ENCODE measurements at regions not wholly inside any gene's neighbourhood (a gene's known extent, or its start where the extent isn't known, plus 50 kb on each side); places are given as distances from the start of the nearest gene placed in this dataset.

DNA sequence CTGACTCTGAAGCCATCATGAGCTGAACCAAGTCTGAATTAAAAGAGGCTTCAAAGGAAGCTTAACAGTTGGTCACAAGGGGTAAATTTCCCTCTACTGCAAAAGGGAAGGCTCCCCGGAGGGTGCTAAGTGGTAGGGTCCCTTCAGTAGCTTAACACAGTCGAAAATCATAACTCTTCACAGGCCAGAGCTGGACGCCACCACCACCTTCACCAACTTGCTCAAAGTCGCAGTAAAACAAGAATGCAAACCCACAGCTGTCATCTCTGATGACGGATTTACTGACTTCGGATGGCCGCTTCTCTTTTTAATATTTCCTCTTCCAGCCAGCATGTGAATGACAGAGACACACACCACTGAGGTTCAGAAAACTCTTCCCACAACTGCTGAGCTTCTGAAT is 144.7 kb upstream of the FBXL4 start:
- Histone ChIP-seq H3K4me1 (no peaks in the 10 kb centered on the region), H3K9me3 (no peaks in the 10 kb centered on the region), H3K27me3 (replicated peaks; ENCODE audit: control insufficient read depth, insufficient read depth, low read length) (no peaks in the 10 kb centered on the region), H3K36me3 (ENCODE audit: control insufficient read depth, insufficient read depth, low read length) (no peaks in the 10 kb centered on the region), H3K4me3 (ENCODE audit: low read depth, low read length) (no peak overlapping the region)
- ChIA-PET CTCF (no interaction called here), POLR2A (no interaction called here)
- TF ChIP-seq, protein P1, sequence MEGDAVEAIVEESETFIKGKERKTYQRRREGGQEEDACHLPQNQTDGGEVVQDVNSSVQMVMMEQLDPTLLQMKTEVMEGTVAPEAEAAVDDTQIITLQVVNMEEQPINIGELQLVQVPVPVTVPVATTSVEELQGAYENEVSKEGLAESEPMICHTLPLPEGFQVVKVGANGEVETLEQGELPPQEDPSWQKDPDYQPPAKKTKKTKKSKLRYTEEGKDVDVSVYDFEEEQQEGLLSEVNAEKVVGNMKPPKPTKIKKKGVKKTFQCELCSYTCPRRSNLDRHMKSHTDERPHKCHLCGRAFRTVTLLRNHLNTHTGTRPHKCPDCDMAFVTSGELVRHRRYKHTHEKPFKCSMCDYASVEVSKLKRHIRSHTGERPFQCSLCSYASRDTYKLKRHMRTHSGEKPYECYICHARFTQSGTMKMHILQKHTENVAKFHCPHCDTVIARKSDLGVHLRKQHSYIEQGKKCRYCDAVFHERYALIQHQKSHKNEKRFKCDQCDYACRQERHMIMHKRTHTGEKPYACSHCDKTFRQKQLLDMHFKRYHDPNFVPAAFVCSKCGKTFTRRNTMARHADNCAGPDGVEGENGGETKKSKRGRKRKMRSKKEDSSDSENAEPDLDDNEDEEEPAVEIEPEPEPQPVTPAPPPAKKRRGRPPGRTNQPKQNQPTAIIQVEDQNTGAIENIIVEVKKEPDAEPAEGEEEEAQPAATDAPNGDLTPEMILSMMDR (IDR thresholded peaks at IDR 0.05; ENCODE audit: insufficient read depth in 1 of 2, low read depth in 1 of 2, low read length in 1 of 2, severe bottlenecking in 1 of 2, unreplicated experiment in 1 of 2) = no peak
- intact Hi-C loops (cut with micrococcal nuclease; ENCODE audit: unreplicated experiment) = no loop called here
- Mint-ChIP-seq H3K27ac (ENCODE audit: unreplicated experiment) (no peak overlapping the region), H3K9me3 (ENCODE audit: unreplicated experiment) (no peaks in the 10 kb centered on the region), H3K27me3 (ENCODE audit: insufficient read depth, unreplicated experiment) (peaks cover 25% of the 10 kb centered on the region), H3K36me3 (ENCODE audit: insufficient read depth, unreplicated experiment) (no peaks in the 10 kb centered on the region), H3K4me3 (ENCODE audit: unreplicated experiment) (no peak overlapping the region), H3K4me1 (ENCODE audit: low read depth, unreplicated experiment) (no peaks in the 10 kb centered on the region)
- no TSS peak for BruUV-seq (replicated peaks)
- DNase-seq = no peak

GRCh38 chr6:99091985-99092384 is 144.2 kb upstream of the FBXL4 start:
- no peak for DNase-seq
- CTCF ChIA-PET = no interaction called here
- Histone ChIP-seq H3K4me1 (no peaks in the 10 kb centered on the region), H3K27me3 (replicated peaks; ENCODE audit: control insufficient read depth, insufficient read depth, low read length) (no peaks in the 10 kb centered on the region), H3K36me3 (ENCODE audit: control insufficient read depth, insufficient read depth, low read length) (no peaks in the 10 kb centered on the region), H3K9me3 (no peaks in the 10 kb centered on the region), H3K4me3 (ENCODE audit: low read depth, low read length) (no peak overlapping the region)
- TF ChIP-seq, protein P1 (IDR thresholded peaks at IDR 0.05; ENCODE audit: insufficient read depth in 1 of 2, low read depth in 1 of 2, low read length in 1 of 2, severe bottlenecking in 1 of 2, unreplicated experiment in 1 of 2) = no peak
- POLR2A ChIA-PET = no interaction called here
- no peak overlapping the region for H3K4me3 Mint-ChIP-seq (ENCODE audit: unreplicated experiment)
- no peaks in the 10 kb centered on the region for H3K9me3 Mint-ChIP-seq (ENCODE audit: unreplicated experiment)
- intact Hi-C loops (cut with micrococcal nuclease; ENCODE audit: unreplicated experiment) = no loop called here
- peaks cover 25% of the 10 kb centered on the region for H3K27me3 Mint-ChIP-seq (ENCODE audit: insufficient read depth, unreplicated experiment)
- H3K36me3 Mint-ChIP-seq (ENCODE audit: insufficient read depth, unreplicated experiment) = no peaks in the 10 kb centered on the region
- no TSS peak for BruUV-seq (replicated peaks)
- no peaks in the 10 kb centered on the region for H3K4me1 Mint-ChIP-seq (ENCODE audit: low read depth, unreplicated experiment)
- no peak overlapping the region for H3K27ac Mint-ChIP-seq (ENCODE audit: unreplicated experiment)

DNA sequence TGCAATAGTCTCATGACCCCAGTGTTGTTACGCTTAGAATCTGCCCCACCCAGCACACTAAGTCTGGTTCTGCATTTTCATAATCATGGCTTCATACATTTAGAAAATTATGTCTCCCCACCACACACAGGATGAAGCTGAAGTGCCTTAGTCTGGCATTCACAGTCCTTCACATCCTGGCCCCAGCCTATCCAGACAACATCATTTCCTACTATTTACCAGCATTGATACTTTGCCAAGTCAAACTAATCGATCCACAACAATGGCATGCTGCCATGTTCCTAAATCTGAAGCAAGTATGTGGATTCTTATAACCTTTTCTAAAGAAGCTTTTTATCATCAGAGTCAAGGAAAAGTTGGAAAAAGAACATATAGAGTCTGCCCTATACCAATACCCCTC is 132.4 kb upstream of the FBXL4 start:
- CTCF ChIA-PET = no interaction called here
- no peaks in the 10 kb centered on the region for H3K9me3 Mint-ChIP-seq (ENCODE audit: unreplicated experiment)
- TF ChIP-seq, protein P1 (IDR thresholded peaks at IDR 0.05; ENCODE audit: insufficient read depth in 1 of 2, low read depth in 1 of 2, low read length in 1 of 2, severe bottlenecking in 1 of 2, unreplicated experiment in 1 of 2) = no peak
- POLR2A ChIA-PET = no interaction called here
- Histone ChIP-seq H3K9me3 (no peaks in the 10 kb centered on the region), H3K36me3 (ENCODE audit: control insufficient read depth, insufficient read depth, low read length) (no peaks in the 10 kb centered on the region), H3K4me1 (no peaks in the 10 kb centered on the region), H3K27me3 (replicated peaks; ENCODE audit: control insufficient read depth, insufficient read depth, low read length) (no peaks in the 10 kb centered on the region), H3K4me3 (ENCODE audit: low read depth, low read length) (no peak overlapping the region)
- H3K27me3 Mint-ChIP-seq (ENCODE audit: insufficient read depth, unreplicated experiment) = peaks cover 14% of the 10 kb centered on the region
- DNase-seq = no peak
- H3K27ac Mint-ChIP-seq (ENCODE audit: unreplicated experiment) = no peak overlapping the region
- no TSS peak for BruUV-seq (replicated peaks)
- no peaks in the 10 kb centered on the region for H3K36me3 Mint-ChIP-seq (ENCODE audit: insufficient read depth, unreplicated experiment)
- no peaks in the 10 kb centered on the region for H3K4me1 Mint-ChIP-seq (ENCODE audit: low read depth, unreplicated experiment)
- no peak overlapping the region for H3K4me3 Mint-ChIP-seq (ENCODE audit: unreplicated experiment)
- intact Hi-C loops (cut with micrococcal nuclease; ENCODE audit: unreplicated experiment) = no loop called here
